Peyer's patch (tissue), 4 donors: ENCODE measurements at regions not wholly inside any gene's neighbourhood (a gene's known extent, or its start where the extent isn't known, plus 50 kb on each side); places are given as distances from the start of the nearest gene placed in this dataset.

ENCODE experiments used
- POLR2A ChIP-seq, 2 donors: fragments of 450-650 bp; IDR thresholded peaks; one replicate each; pipeline ENCODE4 v1.5.1; 2017; ENCODE audit warnings: antibody characterized with exemption in 2 of 2, mild to moderate bottlenecking in 2 of 2, moderate library complexity in 2 of 2
- TF ChIP-seq, protein P1 (sequence below), 6 experiments: fragments of 450-650 bp in 4 of 6; fragments of 200-600 bp in 2 of 6; sonication (generic) in 1 of 6; IDR thresholded peaks; one replicate each; pipeline ENCODE4 v1.5.1; 2017 to 2019; ENCODE audit warnings: antibody characterized with exemption in 6 of 6, mild to moderate bottlenecking in 3 of 6, moderate library complexity in 1 of 6

- TF ChIP-seq, protein P1, sequence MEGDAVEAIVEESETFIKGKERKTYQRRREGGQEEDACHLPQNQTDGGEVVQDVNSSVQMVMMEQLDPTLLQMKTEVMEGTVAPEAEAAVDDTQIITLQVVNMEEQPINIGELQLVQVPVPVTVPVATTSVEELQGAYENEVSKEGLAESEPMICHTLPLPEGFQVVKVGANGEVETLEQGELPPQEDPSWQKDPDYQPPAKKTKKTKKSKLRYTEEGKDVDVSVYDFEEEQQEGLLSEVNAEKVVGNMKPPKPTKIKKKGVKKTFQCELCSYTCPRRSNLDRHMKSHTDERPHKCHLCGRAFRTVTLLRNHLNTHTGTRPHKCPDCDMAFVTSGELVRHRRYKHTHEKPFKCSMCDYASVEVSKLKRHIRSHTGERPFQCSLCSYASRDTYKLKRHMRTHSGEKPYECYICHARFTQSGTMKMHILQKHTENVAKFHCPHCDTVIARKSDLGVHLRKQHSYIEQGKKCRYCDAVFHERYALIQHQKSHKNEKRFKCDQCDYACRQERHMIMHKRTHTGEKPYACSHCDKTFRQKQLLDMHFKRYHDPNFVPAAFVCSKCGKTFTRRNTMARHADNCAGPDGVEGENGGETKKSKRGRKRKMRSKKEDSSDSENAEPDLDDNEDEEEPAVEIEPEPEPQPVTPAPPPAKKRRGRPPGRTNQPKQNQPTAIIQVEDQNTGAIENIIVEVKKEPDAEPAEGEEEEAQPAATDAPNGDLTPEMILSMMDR (IDR thresholded peaks at IDR 0.05), result no peak
- no peak for TF ChIP-seq POLR2A (IDR thresholded peaks at IDR 0.05)
These were observed 347.6 kb downstream of the KLF5 start for GRCh38 chr13:73406454-73406853.
